Kidney epithelial cell (primary cell): ENCODE measurements at regions not wholly inside any gene's neighbourhood (a gene's known extent, or its start where the extent isn't known, plus 50 kb on each side); places are given as distances from the start of the nearest gene placed in this dataset.

Experiments
- DNase-seq: peaks from one replicate; pipeline ENCODE4 v3.0.0-alpha.2; 2010; ENCODE audit warnings: low read depth
- H3K27me3 ChIP-seq: 2 replicates; pipeline ENCODE4 v1.6.0; 2011; ENCODE audit warnings: low read length; ENCODE audit not compliant: control insufficient read depth, insufficient read depth
- H3K36me3 ChIP-seq: 2 replicates; pipeline ENCODE4 v1.5.1; 2011; ENCODE audit warnings: low read length; ENCODE audit not compliant: control insufficient read depth, insufficient read depth
- H3K4me3 ChIP-seq: 2 replicates; pipeline ENCODE4 v1.5.1; 2011; ENCODE audit warnings: low read depth, mild to moderate bottlenecking, control low read depth, low read length
- CTCF ChIP-seq: IDR thresholded peaks from 2 replicates; pipeline ENCODE4 v1.5.1; 2011; ENCODE audit warnings: mild to moderate bottlenecking, moderate library complexity, low read length, control low read depth, inconsistent platforms; ENCODE audit not compliant: insufficient read depth, poor library complexity, severe bottlenecking

DNA sequence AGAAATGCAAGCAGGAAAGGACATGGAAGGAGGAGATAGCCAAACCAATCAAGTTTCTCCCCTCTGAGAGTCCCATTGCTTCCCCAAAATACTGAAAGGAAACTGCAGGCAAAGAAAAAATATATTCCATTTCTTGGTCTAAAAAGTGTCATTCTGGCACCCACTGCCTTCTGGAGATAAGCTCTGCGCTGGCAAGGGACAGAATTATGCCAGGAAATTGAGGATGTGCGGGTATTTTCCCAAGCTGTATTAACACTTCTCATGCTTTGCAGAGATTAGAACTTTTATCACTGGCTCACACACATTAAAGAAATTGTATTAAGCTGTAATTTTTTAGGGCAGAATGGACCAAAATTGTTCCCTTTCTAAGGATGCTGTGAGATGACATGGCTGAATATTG, 381.2 kb upstream of the DUSP10 start:
- Histone ChIP-seq H3K36me3 (no peaks in the 10 kb centered on the region), H3K4me3 (no peak overlapping the region), H3K27me3 (no peaks in the 10 kb centered on the region)
- no peak for TF ChIP-seq CTCF
- no peak for DNase-seq

GRCh38 chr1:222117809-222118208, 375.9 kb upstream of the DUSP10 start:
- Histone ChIP-seq H3K4me3 (no peak overlapping the region), H3K27me3 (no peaks in the 10 kb centered on the region), H3K36me3 (no peaks in the 10 kb centered on the region)
- TF ChIP-seq CTCF = no peak
- no peak for DNase-seq

DNA sequence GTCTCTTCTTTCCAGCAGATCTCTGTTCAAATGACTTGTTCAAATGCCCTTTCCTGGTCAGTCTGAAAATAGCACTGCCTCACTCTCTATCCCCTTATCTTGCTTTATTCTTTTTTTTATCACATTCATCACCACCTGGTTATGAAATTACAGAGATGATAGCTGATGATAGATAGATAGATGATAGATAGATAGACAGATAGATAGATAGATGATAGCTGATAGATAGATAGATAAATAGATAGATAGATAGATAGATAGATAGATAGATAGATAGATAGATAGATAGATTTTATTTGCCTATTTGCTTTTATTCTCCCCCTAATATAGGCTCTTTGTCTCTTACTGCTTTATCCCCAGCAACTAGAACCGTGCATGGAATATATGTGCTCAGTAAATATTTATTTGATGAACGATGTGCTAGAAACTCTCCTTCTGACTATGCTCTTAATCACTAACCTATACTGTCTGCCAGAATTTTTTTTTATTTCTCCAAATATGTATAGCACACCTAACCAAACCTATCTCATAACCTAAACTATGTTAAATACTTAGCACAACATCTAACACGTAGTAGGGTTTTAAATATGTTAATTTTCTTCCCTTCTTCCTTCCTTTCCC, 372.8 kb upstream of the DUSP10 start:
- TF ChIP-seq CTCF = no peak
- DNase-seq = no peak

GRCh38 chr1:222109836-222110235, 367.9 kb upstream of the DUSP10 start:
- Histone ChIP-seq H3K4me3 (no peak overlapping the region), H3K27me3 (no peaks in the 10 kb centered on the region), H3K36me3 (no peaks in the 10 kb centered on the region)
- TF ChIP-seq CTCF = no peak
- DNase-seq = no peak

More for the DNA sequence above, 372.8 kb upstream of the DUSP10 start:
- Histone ChIP-seq H3K36me3 (no peaks in the 10 kb centered on the region), H3K27me3 (no peaks in the 10 kb centered on the region), H3K4me3 (no peak overlapping the region)

GRCh38 chr1:222107975-222108374, 366.1 kb upstream of the DUSP10 start:
- no peaks in the 10 kb centered on the region for H3K36me3 ChIP-seq
- DNase-seq = no peak
- H3K27me3 ChIP-seq = no peaks in the 10 kb centered on the region
- no peak for TF ChIP-seq CTCF
- no peak overlapping the region for H3K4me3 ChIP-seq

DNA sequence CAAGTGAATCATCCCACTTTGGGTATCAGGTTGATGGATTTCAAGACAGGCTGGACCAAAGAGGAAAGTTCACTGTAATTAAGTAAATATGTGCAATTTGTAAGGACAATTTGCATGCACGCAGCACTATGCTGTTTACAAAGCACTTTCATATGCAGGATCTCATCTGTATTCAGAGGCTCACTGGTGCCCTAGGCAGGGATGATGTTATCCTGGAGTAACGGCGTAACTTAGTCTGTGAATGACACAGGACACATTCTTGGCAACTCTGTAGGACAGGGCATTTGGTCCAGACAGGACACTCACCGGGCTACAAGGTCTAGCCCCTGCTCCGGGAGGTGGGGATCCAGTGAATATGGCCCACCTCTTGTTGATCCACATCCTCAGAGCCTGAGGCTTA, 365.4 kb upstream of the DUSP10 start:
- no peak for TF ChIP-seq CTCF
- Histone ChIP-seq H3K4me3 (no peak overlapping the region), H3K27me3 (no peaks in the 10 kb centered on the region), H3K36me3 (no peaks in the 10 kb centered on the region)
- no peak for DNase-seq
